Heart left ventricle (tissue), 16 donors: ENCODE measurements at regions not wholly inside any gene's neighbourhood (a gene's known extent, or its start where the extent isn't known, plus 50 kb on each side); places are given as distances from the start of the nearest gene placed in this dataset.

Experiments used
- ATAC-seq, 4 donors: fragments of 200-7000 bp; cut with Tn5 transposase; one replicate each; pipeline ENCODE4 v1.9.1; 2020 to 2022; ENCODE audit warnings: moderate library complexity in 4 of 4, mild to moderate bottlenecking in 3 of 4, moderate number of reproducible peaks in 1 of 4
- DNase-seq, 5 donors: peaks; one replicate each; pipeline ENCODE4 v3.0.0-alpha.2; 2020
- H3K27ac ChIP-seq, 12 donors: fragments of 200-600 bp; sonication (generic) in 4 of 12; one replicate each; pipeline versions ENCODE4 v1.5.0 to v1.8.0; 2016 to 2022; ENCODE audit warnings: mild to moderate bottlenecking in 2 of 12
- H3K27me3 ChIP-seq, 9 donors: fragments of 200-600 bp; sonication (generic) in 2 of 9; one replicate each; pipeline versions ENCODE4 v1.5.1 to v1.8.0; 2016 to 2022; ENCODE audit warnings: mild to moderate bottlenecking in 3 of 9
- H3K36me3 ChIP-seq, 9 donors: fragments of 200-600 bp; sonication (generic) in 2 of 9; one replicate each; pipeline versions ENCODE4 v1.5.0 to v1.8.0; 2018 to 2022; ENCODE audit warnings: mild to moderate bottlenecking in 2 of 9
- H3K4me1 ChIP-seq, 12 donors: fragments of 200-600 bp; sonication (generic) in 4 of 12; one replicate each; pipeline versions ENCODE4 v1.5.0 to v1.8.0; 2016 to 2022; ENCODE audit warnings: mild to moderate bottlenecking in 3 of 12
- H3K4me3 ChIP-seq, 12 donors: fragments of 200-600 bp; sonication (generic) in 4 of 12; one replicate each; pipeline versions ENCODE4 v1.5.0 to v1.8.0; 2017 to 2022; ENCODE audit warnings: mild to moderate bottlenecking in 9 of 12, moderate library complexity in 4 of 12
- H3K9me3 ChIP-seq, 12 donors: fragments of 200-600 bp; sonication (generic) in 4 of 12; one replicate each; pipeline versions ENCODE4 v1.5.0 to v1.8.0; 2016 to 2022; ENCODE audit warnings: mild to moderate bottlenecking in 1 of 12
- POLR2A ChIP-seq, 2 donors: fragments of 450-650 bp; IDR thresholded peaks; one replicate each; pipeline ENCODE4 v1.6.1; 2017; ENCODE audit warnings: antibody characterized with exemption in 2 of 2, mild to moderate bottlenecking in 2 of 2, moderate library complexity in 2 of 2
- WGBS, 4 donors: extraction: QIAGEN DNeasy Blood & Tissue Kit in 2 of 4; methylation state at CpG; one replicate each; pipeline versions ENCODE4 v1.1.5 to v1.1.7; 2013 to 2018; 5-methylcytosine and 5-hydroxymethylcytosine counted together
- intact Hi-C, 10 donors: fragments of 100-400 bp; cut with DNase I; formaldehyde crosslinking; loops; one replicate each; pipeline versions ENCODE4 v1.11.1 to v1.14.2; 2022
- TF ChIP-seq, protein P1 (sequence below), 12 donors: fragments of 200-600 bp; sonication (generic) in 4 of 12; IDR thresholded peaks; one replicate each; pipeline versions ENCODE4 v1.5.0 to v1.8.0; 2018 to 2022; ENCODE audit warnings: antibody characterized with exemption in 12 of 12, mild to moderate bottlenecking in 5 of 12
- donor health status: ischemic (EF 13 %, LVEDD 7.1; RV severe dilation, severe dysfunction).
- donor health status: healthy with polysubstance abuse.
- donor health status: DM: no; HTN: yes; CAD: no.
- donor health status: DM: no; HTN: no; CAD: no.
- donor health status: ischemic (EF 25% LVEDD 6.9; RV normal size, moderate dysfunction).
- donor health status: ischemic (EF 25% LVEDD 5.7; RV mildly dilated, moderate dysfunction).
- donor health status: healthy.
- donor health status: DM: yes; HTN: yes; CAD: no.
- donor health status: ischemic (EF 35%, LVEDD 5.7; RV mildly dilated, moderate dysfunction).
- donor health status: nonischemic (EF 11% LVEDD 7.7; RV severe dilation, severe dysfunction).
- donor health status: DM: yes; HTN: yes; CAD: no.
- donor health status: PGD.
- donor health status: ischemic (EF 29% LVEDD 5.4; RV normal size, mild dysfunction).
- donor health status: nonischemic (EF 23%, LVEDD 6.1; RV moderate dilation, normal function).

DNA sequence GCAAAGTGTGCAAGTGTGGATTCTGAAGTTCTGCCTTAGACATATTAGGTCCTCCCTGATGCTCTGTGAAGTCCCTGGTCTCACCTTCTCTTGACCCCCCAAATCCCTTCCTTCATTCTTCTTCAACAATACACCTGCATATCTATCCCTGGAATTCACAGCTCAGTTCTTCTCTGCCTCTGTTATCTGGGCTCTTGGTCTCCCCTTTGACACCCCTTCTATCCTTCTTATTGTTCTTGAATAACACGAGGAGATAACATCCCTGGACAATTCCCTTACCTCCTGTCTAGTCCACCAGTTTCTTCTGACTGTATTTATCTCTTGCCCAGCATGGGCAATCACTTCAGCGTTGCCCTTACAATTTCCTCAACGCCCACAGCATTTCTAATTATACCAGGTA lies 104.8 kb upstream of the ATG10 start:
- intact Hi-C loops: no loop called here
- DNase-seq (no peak), ATAC-seq (no peak)
- Histone ChIP-seq H3K27ac (no peak overlapping the region), H3K9me3 (no peaks in the 10 kb centered on the region), H3K4me3 (no peak overlapping the region), H3K4me1 (peaks cover 0 to 10% (median 0%) of the 10 kb centered on the region in 12 donors), H3K27me3 (no peaks in the 10 kb centered on the region), H3K36me3 (no peaks in the 10 kb centered on the region)
- no peak for TF ChIP-seq POLR2A (IDR thresholded peaks at IDR 0.05)
- TF ChIP-seq, protein P1, sequence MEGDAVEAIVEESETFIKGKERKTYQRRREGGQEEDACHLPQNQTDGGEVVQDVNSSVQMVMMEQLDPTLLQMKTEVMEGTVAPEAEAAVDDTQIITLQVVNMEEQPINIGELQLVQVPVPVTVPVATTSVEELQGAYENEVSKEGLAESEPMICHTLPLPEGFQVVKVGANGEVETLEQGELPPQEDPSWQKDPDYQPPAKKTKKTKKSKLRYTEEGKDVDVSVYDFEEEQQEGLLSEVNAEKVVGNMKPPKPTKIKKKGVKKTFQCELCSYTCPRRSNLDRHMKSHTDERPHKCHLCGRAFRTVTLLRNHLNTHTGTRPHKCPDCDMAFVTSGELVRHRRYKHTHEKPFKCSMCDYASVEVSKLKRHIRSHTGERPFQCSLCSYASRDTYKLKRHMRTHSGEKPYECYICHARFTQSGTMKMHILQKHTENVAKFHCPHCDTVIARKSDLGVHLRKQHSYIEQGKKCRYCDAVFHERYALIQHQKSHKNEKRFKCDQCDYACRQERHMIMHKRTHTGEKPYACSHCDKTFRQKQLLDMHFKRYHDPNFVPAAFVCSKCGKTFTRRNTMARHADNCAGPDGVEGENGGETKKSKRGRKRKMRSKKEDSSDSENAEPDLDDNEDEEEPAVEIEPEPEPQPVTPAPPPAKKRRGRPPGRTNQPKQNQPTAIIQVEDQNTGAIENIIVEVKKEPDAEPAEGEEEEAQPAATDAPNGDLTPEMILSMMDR (IDR thresholded peaks at IDR 0.05): no peak
- 65 to 82% (median 70%) methylated on average over 3 of the region's 3 CpGs for WGBS, 4 donors

DNA sequence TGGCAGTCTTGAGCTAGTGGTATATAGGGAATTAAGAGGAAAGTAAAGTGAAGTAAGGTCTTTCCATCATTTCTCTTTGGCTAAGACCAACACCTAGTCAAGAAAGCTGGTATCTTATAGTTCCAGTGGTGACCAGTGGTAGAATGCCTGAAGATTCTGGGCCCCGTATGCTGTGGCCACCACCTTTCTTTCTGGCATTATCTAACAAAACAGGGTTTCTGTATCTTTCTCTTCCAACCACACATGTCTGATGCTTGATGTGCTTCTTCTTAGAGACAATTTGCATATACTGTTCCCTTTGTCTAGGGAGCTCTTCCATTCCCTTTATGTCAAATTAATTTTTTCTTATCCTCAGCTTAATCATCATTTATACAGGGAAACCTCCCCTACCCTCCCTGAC lies 109.9 kb upstream of the SSBP2 start:
- Histone ChIP-seq H3K4me1 (peaks cover 0 to 23% (median 7%) of the 10 kb centered on the region in 12 donors), H3K4me3 (no peak overlapping the region), H3K27ac (no peak overlapping the region), H3K36me3 (no peaks in the 10 kb centered on the region), H3K9me3 (no peaks in the 10 kb centered on the region), H3K27me3 (no peaks in the 10 kb centered on the region)
- DNase-seq (no peak), ATAC-seq (no peak)
- WGBS, 4 donors: 86 to 95% (median 91%) methylated on average over 1 of the region's 1 CpG
- intact Hi-C loops: no loop called here
- no peak for TF ChIP-seq POLR2A (IDR thresholded peaks at IDR 0.05)
- TF ChIP-seq, protein P1 (IDR thresholded peaks at IDR 0.05): no peak

DNA sequence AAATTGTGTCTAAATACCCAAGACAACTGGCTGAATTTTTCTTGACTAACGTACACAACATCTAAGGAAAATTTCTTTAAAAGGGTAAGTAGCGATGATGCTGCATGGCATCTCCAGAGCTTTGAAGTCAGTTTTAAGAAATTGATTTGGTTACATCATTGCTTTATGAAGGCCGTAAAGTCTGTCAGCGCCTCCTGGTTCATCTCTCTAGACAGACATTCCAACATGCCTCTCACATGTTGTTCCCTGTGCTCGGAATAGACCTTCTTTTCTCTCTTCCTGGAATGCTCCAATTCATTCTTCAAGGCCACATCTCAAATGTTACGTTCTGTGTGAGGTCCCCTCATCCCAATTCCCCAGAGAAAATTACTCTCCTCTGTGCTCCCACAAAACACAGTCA lies 108.7 kb upstream of the SSBP2 start:
- Histone ChIP-seq H3K27ac (no peak overlapping the region), H3K36me3 (no peaks in the 10 kb centered on the region), H3K9me3 (no peaks in the 10 kb centered on the region), H3K4me3 (no peak overlapping the region), H3K4me1 (peaks cover 0 to 35% (median 16%) of the 10 kb centered on the region in 12 donors), H3K27me3 (no peaks in the 10 kb centered on the region)
- ATAC-seq (no peak), DNase-seq (no peak)
- intact Hi-C loops: loop anchor here in 7 of 10 donors (2.0 to 10.0 kb wide), 7 partner anchors 113 to 435 kb away; partner anchors contain the start of gene ATG10 (in 3 of the 7)
- TF ChIP-seq, protein P1 (IDR thresholded peaks at IDR 0.05): no peak
- no peak for TF ChIP-seq POLR2A (IDR thresholded peaks at IDR 0.05)
- 69 to 73% (median 71%) methylated on average over 6 of the region's 6 CpGs for WGBS, 4 donors

DNA sequence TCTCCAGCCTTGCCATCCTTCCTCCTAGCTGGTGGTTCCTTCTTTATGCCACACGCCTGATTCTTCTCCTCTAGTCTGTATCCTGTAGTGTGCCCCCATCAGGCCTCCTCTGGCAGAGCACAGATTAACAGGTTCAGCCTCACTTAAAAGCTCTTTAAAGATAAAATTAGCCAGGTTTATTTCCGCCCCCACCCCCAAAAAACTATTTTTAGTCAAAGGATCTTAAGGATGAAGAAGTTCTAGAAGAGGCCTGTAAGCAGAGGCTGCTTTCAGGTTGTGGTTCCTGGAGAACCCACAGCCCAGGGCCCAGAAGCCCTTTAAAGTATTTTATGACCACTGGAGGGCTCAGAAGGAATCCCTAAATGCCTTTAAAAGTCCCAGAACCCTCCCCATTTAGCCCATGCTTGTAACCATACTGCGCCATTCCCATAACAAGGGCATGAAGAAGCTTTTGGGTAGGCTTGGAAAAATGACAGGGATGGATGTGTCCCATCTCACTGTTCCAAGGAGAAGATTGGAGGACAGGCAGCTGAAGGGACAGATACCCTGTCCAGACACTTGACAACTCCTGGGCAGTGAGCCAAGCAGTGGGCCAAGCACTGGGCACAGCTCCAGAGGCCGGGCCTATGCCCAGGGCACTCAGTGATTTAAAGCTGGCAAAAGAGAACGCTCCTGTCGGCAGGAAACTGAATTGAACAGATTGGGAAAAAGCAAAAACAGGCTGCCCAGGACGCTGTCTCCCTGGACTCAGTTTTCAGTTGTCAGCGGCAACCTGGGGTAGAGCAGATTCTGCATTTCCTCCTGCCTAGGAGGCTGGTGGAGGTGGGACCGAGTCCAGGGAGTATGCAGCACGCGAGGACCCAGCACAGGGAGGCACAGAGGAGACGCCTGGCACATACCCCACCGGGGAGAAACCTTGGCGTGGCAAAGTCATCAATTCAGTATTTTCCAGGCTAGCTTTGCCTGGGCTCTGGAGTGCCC lies 106.3 kb upstream of the SSBP2 start:
- DNase-seq: peak; percentile 86 to 94 (median 88)
- peak overlapping the region in 6 of 12 donors; percentile 9 to 37 (median 24) for H3K4me3 ChIP-seq
- TF ChIP-seq POLR2A (IDR thresholded peaks at IDR 0.05): no peak
- TF ChIP-seq, protein P1 (IDR thresholded peaks at IDR 0.05): peak in 10 of 12 donors; percentile 4 to 48 (median 23)
- 39 to 52% (median 43%) methylated on average over 13 to 14 of the region's 14 CpGs for WGBS, 4 donors
- peak; percentile 95 to 96 (median 96) for ATAC-seq
- intact Hi-C loops: loop anchor here in 7 of 10 donors (2.0 to 10.0 kb wide), 7 partner anchors 118 to 432 kb away; partner anchors contain the start of gene ATG10 (in 2 of the 7)
- peaks cover 0 to 55% (median 22%) of the 10 kb centered on the region in 12 donors for H3K4me1 ChIP-seq
- no peaks in the 10 kb centered on the region for H3K9me3 ChIP-seq
- H3K27me3 ChIP-seq: no peaks in the 10 kb centered on the region
- H3K36me3 ChIP-seq: no peaks in the 10 kb centered on the region
- H3K27ac ChIP-seq: peak overlapping the region; percentile 64 to 90 (median 74)
